Subcutaneous abdominal adipose tissue (tissue), 5 donors: ENCODE measurements at regions not wholly inside any gene's neighbourhood (a gene's known extent, or its start where the extent isn't known, plus 50 kb on each side); places are given as distances from the start of the nearest gene placed in this dataset.

Experiments
- H3K27ac ChIP-seq: one replicate; pipeline ENCODE4 v1.7.0; 2013; ENCODE audit warnings: low read depth, mild to moderate bottlenecking, inconsistent platforms, low read length, moderate library complexity
- H3K27me3 ChIP-seq, 5 donors: one replicate each; pipeline ENCODE4 v1.7.0; 2013; ENCODE audit warnings: low read length in 5 of 5, inconsistent platforms in 1 of 5; ENCODE audit not compliant: control insufficient read depth in 5 of 5, insufficient read depth in 4 of 5
- H3K36me3 ChIP-seq, 5 donors: one replicate each; pipeline ENCODE4 v1.7.0; 2013; ENCODE audit warnings: low read length in 5 of 5; ENCODE audit not compliant: control insufficient read depth in 5 of 5, insufficient read depth in 5 of 5
- H3K4me1 ChIP-seq, 5 donors: one replicate each; pipeline ENCODE4 v1.7.0; 2013; ENCODE audit warnings: low read length in 5 of 5, mild to moderate bottlenecking in 3 of 5, moderate library complexity in 1 of 5; ENCODE audit not compliant: control insufficient read depth in 5 of 5, insufficient read depth in 5 of 5
- H3K4me3 ChIP-seq, 5 donors: one replicate each; pipeline ENCODE4 v1.7.0; 2013; ENCODE audit warnings: low read length in 5 of 5, low read depth in 1 of 5
- H3K9ac ChIP-seq, 5 donors: one replicate each; pipeline ENCODE4 v1.7.0; 2013; ENCODE audit warnings: low read length in 5 of 5, mild to moderate bottlenecking in 4 of 5, moderate library complexity in 3 of 5
- H3K9me3 ChIP-seq, 5 donors: one replicate each; pipeline ENCODE4 v1.7.0; 2013; ENCODE audit warnings: low read length in 5 of 5; ENCODE audit not compliant: control insufficient read depth in 5 of 5
- donor health status: healthy.
- donor health status: healthy.
- donor health status: healthy.
- donor health status: healthy.
- donor health status: healthy.

GRCh38 chr6:14661691-14662090 is 544.1 kb downstream of the CD83 start:
- no peak overlapping the region for H3K27ac ChIP-seq
- H3K4me3 ChIP-seq, result no peak overlapping the region
- no peaks in the 10 kb centered on the region for H3K36me3 ChIP-seq

DNA sequence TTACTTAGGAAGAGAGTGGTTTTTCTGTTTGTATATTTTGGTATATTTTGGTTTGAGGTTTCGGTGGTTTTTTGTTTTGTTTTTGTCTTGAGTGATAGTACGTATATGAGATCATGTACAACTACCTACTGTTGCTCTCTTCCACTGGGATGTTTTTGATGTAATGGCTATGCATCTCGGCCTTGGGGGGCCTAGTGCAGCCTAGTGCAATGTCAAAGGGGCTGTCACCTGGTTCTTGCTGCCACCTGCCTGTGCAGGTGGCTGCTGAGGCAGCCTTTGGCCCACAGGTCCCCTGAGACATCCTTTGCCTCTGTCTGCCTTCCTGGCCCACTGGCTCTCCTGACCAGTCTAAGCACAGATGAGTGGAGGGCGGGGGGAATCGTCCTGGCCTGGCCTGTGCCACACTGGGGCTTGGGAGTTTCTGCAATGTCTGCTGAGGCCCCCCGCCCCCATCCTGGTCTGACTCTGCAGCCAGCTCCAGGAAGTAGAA is 546.6 kb downstream of the CD83 start:
- Histone ChIP-seq H3K36me3 (no peaks in the 10 kb centered on the region), H3K9ac (no peak overlapping the region), H3K27ac (no peak overlapping the region)

More at GRCh38 chr6:14661691-14662090, 544.1 kb downstream of the CD83 start:
- H3K4me1 ChIP-seq, result peaks cover 0 to 10% (median 0%) of the 10 kb centered on the region in 5 donors
- H3K9me3 ChIP-seq, result no peaks in the 10 kb centered on the region
- H3K9ac ChIP-seq, result no peak overlapping the region
- H3K27me3 ChIP-seq, result no peaks in the 10 kb centered on the region

DNA sequence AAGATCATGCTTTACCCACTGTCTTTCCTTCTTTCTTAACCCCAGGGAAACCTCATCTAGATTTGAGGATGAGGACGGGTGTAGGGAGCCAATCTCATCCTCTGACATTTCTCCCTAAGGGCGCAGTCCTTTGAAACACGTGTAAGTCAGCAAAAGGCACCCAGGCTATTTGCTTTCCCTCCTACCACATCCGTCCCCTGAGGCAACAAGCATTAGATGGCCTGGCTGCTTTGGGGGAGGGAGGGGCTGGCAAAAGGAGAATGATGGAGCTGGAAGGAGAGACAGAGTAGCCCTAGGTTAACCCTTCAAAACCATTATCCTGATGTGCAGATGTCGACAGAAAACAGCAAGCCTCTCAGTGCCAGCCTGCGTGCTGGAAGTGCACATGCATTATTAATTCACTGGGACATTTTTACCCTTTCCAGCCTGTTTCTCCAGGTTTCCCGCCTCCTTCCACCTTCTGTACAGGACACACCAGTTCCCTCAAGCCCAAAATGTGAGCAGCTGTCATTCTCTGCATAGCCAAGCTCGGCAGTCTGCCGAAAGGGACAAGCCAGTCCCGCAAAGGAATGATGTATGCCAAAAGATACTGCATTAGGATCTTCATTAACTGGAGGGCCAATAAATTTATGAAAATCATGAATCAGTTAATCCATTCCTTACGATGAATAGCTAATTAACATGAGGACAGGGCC is 547.2 kb downstream of the CD83 start:
- Histone ChIP-seq H3K4me1 (no peaks in the 10 kb centered on the region), H3K36me3 (no peaks in the 10 kb centered on the region), H3K4me3 (no peak overlapping the region), H3K27ac (no peak overlapping the region), H3K27me3 (no peaks in the 10 kb centered on the region), H3K9me3 (no peaks in the 10 kb centered on the region), H3K9ac (no peak overlapping the region)

More for the DNA sequence above, 546.6 kb downstream of the CD83 start:
- Histone ChIP-seq H3K9me3 (no peaks in the 10 kb centered on the region), H3K4me1 (peaks cover 0 to 3% (median 0%) of the 10 kb centered on the region in 5 donors), H3K4me3 (no peak overlapping the region), H3K27me3 (no peaks in the 10 kb centered on the region)

GRCh38 chr6:14665827-14666724 is 548.5 kb downstream of the CD83 start:
- H3K4me1 ChIP-seq, result peaks cover 2 to 10% (median 3%) of the 10 kb centered on the region in 5 donors
- H3K36me3 ChIP-seq, result no peaks in the 10 kb centered on the region
- H3K9ac ChIP-seq, result no peak overlapping the region
- no peaks in the 10 kb centered on the region for H3K27me3 ChIP-seq
- no peak overlapping the region for H3K4me3 ChIP-seq
- no peaks in the 10 kb centered on the region for H3K9me3 ChIP-seq
- no peak overlapping the region for H3K27ac ChIP-seq

DNA sequence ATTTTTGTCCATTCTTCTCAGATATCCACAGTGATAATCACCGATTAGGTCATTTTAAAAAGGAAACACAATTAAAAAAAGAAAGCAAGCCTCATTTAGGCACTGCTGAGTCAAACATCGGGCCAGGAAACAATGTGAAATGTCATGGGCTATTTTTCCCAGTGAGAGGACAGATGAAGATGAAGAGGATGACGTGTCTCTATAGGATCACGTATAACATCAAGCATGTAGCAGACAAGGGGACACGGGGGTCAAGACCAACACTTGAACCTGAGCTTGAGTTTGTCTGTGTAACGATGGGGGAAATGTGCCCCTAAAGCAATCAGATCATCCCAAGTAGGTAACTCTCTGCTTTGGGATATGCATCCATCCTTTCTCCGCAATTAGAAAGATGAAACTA is 553.2 kb downstream of the CD83 start:
- H3K27ac ChIP-seq, result no peak overlapping the region
- no peak overlapping the region for H3K9ac ChIP-seq
- peaks cover 9 to 18% (median 10%) of the 10 kb centered on the region in 5 donors for H3K4me1 ChIP-seq

GRCh38 chr6:14671261-14671681 is 553.7 kb downstream of the CD83 start:
- no peaks in the 10 kb centered on the region for H3K36me3 ChIP-seq
- H3K4me1 ChIP-seq, result peaks cover 9 to 18% (median 10%) of the 10 kb centered on the region in 5 donors

More for the DNA sequence above, 553.2 kb downstream of the CD83 start:
- Histone ChIP-seq H3K36me3 (no peaks in the 10 kb centered on the region), H3K9me3 (no peaks in the 10 kb centered on the region), H3K4me3 (peak overlapping the region in 1 of 5 donors; percentile 27), H3K27me3 (no peaks in the 10 kb centered on the region)

DNA sequence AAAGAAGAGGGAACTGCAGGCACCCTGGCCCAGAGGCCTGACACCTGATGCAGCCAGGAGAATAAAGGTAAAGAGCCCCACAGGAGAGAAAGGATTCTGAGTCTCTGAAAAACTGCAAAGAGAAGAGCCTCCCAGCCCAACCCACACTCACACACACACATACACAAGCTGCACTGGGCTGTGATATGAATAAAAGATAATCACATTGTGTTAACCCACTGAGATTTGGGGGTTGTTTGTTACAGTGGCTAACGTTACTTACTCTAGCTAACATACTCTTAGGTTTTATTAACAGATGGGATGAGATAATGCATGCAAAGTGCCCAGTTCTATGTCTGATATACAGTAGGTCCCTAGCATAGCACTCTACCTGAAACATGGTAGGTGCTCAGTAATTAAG is 554.4 kb downstream of the CD83 start:
- no peaks in the 10 kb centered on the region for H3K27me3 ChIP-seq
- H3K9ac ChIP-seq, result no peak overlapping the region
- H3K4me3 ChIP-seq, result no peak overlapping the region
- H3K9me3 ChIP-seq, result no peaks in the 10 kb centered on the region
- H3K36me3 ChIP-seq, result no peaks in the 10 kb centered on the region
- no peak overlapping the region for H3K27ac ChIP-seq
- H3K4me1 ChIP-seq, result peaks cover 9 to 18% (median 10%) of the 10 kb centered on the region in 5 donors

More at GRCh38 chr6:14671261-14671681, 553.7 kb downstream of the CD83 start:
- no peak overlapping the region for H3K9ac ChIP-seq
- H3K9me3 ChIP-seq, result no peaks in the 10 kb centered on the region
- no peaks in the 10 kb centered on the region for H3K27me3 ChIP-seq
- H3K27ac ChIP-seq, result no peak overlapping the region
- peak overlapping the region in 1 of 5 donors; percentile 27 for H3K4me3 ChIP-seq

- no peak overlapping the region for H3K27ac ChIP-seq
- H3K36me3 ChIP-seq, result no peaks in the 10 kb centered on the region
- no peak overlapping the region for H3K4me3 ChIP-seq
These were observed 555.6 kb downstream of the CD83 start for GRCh38 chr6:14673201-14673600.

GRCh38 chr6:14674458-14674857 is 556.9 kb downstream of the CD83 start:
- no peaks in the 10 kb centered on the region for H3K9me3 ChIP-seq
- H3K4me1 ChIP-seq, result peaks cover 9 to 18% (median 10%) of the 10 kb centered on the region in 5 donors
- no peak overlapping the region for H3K9ac ChIP-seq
- H3K27me3 ChIP-seq, result no peaks in the 10 kb centered on the region
- no peak overlapping the region for H3K27ac ChIP-seq
- H3K4me3 ChIP-seq, result no peak overlapping the region
- H3K36me3 ChIP-seq, result no peaks in the 10 kb centered on the region

More at GRCh38 chr6:14673201-14673600, 555.6 kb downstream of the CD83 start:
- Histone ChIP-seq H3K9ac (no peak overlapping the region), H3K4me1 (peaks cover 9 to 18% (median 10%) of the 10 kb centered on the region in 5 donors), H3K9me3 (no peaks in the 10 kb centered on the region), H3K27me3 (no peaks in the 10 kb centered on the region)
